NOMO-1 (cell line): ENCODE measurements at regions not wholly inside any gene's neighbourhood (a gene's known extent, or its start where the extent isn't known, plus 50 kb on each side); places are given as distances from the start of the nearest gene placed in this dataset.
"Not testable (repeated sequence)": the region's sequence is repeated elsewhere in the genome, so short reads cannot be mapped to it uniquely, and the experiment has no call there.

Source experiments
- DNase-seq, 2 experiments: peaks; one replicate each; lab custom pipeline; 2025; ENCODE audit not compliant: unreplicated experiment in 2 of 2; lab: John Stamatoyannopoulos, UW

GRCh38 chr20:12067686-12068085 is 150.0 kb downstream of the BTBD3 start:
- no peak for DNase-seq

- no peak for DNase-seq
Observed at GRCh38 chr20:12068121-12068520, 150.4 kb downstream of the BTBD3 start.

GRCh38 chr20:12069181-12069580 is 151.5 kb downstream of the BTBD3 start:
- no peak for DNase-seq

- DNase-seq, result no peak
Observed at GRCh38 chr20:12072221-12072953, 154.7 kb downstream of the BTBD3 start.

- DNase-seq, result no peak
Observed at GRCh38 chr20:12072954-12073264, 155.2 kb downstream of the BTBD3 start.

- DNase-seq, result peak in 1 of 2 experiments; percentile 28
Observed at GRCh38 chr20:12074111-12074655, 156.5 kb downstream of the BTBD3 start.

GRCh38 chr20:12076200-12076599 is 158.5 kb downstream of the BTBD3 start:
- no peak for DNase-seq

- DNase-seq, result no peak
Observed at GRCh38 chr20:12077875-12078274, 160.2 kb downstream of the BTBD3 start.

- DNase-seq, result no peak
Observed at GRCh38 chr20:12079490-12079889, 161.8 kb downstream of the BTBD3 start.

- DNase-seq, result no peak
Observed at GRCh38 chr20:12083269-12083668, 165.6 kb downstream of the BTBD3 start.

GRCh38 chr20:12084482-12084881 is 166.8 kb downstream of the BTBD3 start:
- DNase-seq, result no peak

GRCh38 chr20:12086359-12086758 is 168.7 kb downstream of the BTBD3 start:
- no peak for DNase-seq

- peak; percentile 15 to 30 for DNase-seq
Observed at GRCh38 chr20:12090920-12091319, 173.2 kb downstream of the BTBD3 start.

GRCh38 chr20:12093057-12093796 is 175.5 kb downstream of the BTBD3 start:
- peak; percentile 75 to 88 for DNase-seq

GRCh38 chr20:12093797-12094190 is 176.1 kb downstream of the BTBD3 start:
- DNase-seq, result not testable (repeated sequence)

GRCh38 chr20:12095180-12095920 is 177.7 kb downstream of the BTBD3 start:
- no peak for DNase-seq

- no peak for DNase-seq
Observed at GRCh38 chr20:12098421-12098820, 180.7 kb downstream of the BTBD3 start.

- no peak for DNase-seq
Observed at GRCh38 chr20:12108846-12109245, 191.2 kb downstream of the BTBD3 start.

- no peak for DNase-seq
Observed at GRCh38 chr20:12110274-12110673, 192.6 kb downstream of the BTBD3 start.

- DNase-seq, result peak in 1 of 2 experiments; percentile 48
Observed at GRCh38 chr20:12110711-12111110, 193.0 kb downstream of the BTBD3 start.

- DNase-seq, result peak in 1 of 2 experiments; percentile 38
Observed at GRCh38 chr20:12111431-12112088, 193.9 kb downstream of the BTBD3 start.
